Hepatocyte (in vitro differentiated cells): ENCODE measurements at regions not wholly inside any gene's neighbourhood (a gene's known extent, or its start where the extent isn't known, plus 50 kb on each side); places are given as distances from the start of the nearest gene placed in this dataset.

Source experiments
- EZH2 ChIP-seq: fragments of 200-600 bp; sonication (generic); IDR thresholded peaks from 2 replicates; pipeline ENCODE4 v1.6.1; 2016; ENCODE audit warnings: antibody characterized with exemption, mild to moderate bottlenecking, borderline replicate concordance
- EZH2phosphoT487 ChIP-seq: fragments of 200-600 bp; sonication (generic); IDR thresholded peaks from one replicate; pipeline ENCODE4 v1.6.1; 2018; ENCODE audit warnings: antibody characterized with exemption, mild to moderate bottlenecking, low read depth, moderate library complexity; ENCODE audit not compliant: unreplicated experiment, severe bottlenecking
- TF ChIP-seq, protein P1 (sequence below): fragments of 200-600 bp; sonication (generic); IDR thresholded peaks from 2 replicates; pipeline ENCODE4 v1.5.1; 2016; ENCODE audit warnings: antibody characterized with exemption, mild to moderate bottlenecking; ENCODE audit not compliant: poor library complexity

DNA sequence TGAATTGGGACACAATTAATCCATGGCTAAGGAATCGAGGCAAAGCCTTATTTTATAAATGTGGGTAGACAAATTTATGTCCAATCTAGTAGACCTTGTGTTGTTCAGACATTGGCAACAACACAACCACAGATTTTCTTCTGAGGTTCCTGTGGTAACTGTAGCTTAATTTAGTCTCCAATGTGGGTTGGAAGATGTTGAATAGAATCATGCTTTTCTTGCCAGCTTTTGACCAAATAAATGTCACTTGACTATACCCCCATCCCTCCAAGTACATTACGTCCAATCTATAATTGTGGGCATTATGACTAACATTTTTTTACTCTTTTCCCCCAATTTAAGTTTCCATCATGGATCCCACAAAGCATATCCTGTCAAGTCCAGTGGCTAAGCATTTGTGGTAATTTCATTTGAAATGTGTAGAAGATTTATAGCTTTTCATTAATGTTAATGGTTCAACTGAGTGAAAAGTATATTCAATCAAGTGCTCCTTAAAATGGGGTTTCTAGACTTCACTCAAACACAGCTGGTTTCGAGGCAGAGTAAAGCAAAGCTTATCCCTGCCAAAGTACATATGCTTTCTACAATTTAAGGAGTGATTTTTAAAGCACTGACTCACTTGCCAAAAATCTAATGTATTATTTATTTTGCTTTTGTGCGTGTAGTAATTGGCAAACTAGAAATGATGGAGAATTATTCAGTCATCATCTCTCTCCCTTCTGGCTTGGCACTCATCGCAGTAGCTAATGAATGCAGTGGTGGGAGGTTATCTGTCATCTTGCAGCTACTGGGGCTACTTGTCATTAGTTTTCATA, 141.8 kb downstream of the FAM174A start:
- TF ChIP-seq, protein P1, sequence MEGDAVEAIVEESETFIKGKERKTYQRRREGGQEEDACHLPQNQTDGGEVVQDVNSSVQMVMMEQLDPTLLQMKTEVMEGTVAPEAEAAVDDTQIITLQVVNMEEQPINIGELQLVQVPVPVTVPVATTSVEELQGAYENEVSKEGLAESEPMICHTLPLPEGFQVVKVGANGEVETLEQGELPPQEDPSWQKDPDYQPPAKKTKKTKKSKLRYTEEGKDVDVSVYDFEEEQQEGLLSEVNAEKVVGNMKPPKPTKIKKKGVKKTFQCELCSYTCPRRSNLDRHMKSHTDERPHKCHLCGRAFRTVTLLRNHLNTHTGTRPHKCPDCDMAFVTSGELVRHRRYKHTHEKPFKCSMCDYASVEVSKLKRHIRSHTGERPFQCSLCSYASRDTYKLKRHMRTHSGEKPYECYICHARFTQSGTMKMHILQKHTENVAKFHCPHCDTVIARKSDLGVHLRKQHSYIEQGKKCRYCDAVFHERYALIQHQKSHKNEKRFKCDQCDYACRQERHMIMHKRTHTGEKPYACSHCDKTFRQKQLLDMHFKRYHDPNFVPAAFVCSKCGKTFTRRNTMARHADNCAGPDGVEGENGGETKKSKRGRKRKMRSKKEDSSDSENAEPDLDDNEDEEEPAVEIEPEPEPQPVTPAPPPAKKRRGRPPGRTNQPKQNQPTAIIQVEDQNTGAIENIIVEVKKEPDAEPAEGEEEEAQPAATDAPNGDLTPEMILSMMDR: no peak
- TF ChIP-seq EZH2phosphoT487: no peak
- no peak for TF ChIP-seq EZH2
